Karpas-422 (cell line): ENCODE measurements at regions not wholly inside any gene's neighbourhood (a gene's known extent, or its start where the extent isn't known, plus 50 kb on each side); places are given as distances from the start of the nearest gene placed in this dataset.
"Not testable (repeated sequence)": the region's sequence is repeated elsewhere in the genome, so short reads cannot be mapped to it uniquely, and the experiment has no call there.

Experiments
- DNase-seq: peaks from one replicate; pipeline ENCODE4 v3.0.0-alpha.2; 2015
- H2AFZ ChIP-seq: fragments of 200-600 bp; sonication (generic); 2 replicates; pipeline ENCODE4 v1.6.1; 2014; ENCODE audit warnings: antibody characterized with exemption, low read length, mixed read lengths
- H3K27ac ChIP-seq: fragments of 200-600 bp; sonication (generic); 2 replicates; pipeline ENCODE4 v1.5.1; 2014; ENCODE audit warnings: mild to moderate bottlenecking, low read length, moderate library complexity
- H3K27me3 ChIP-seq: fragments of 200-600 bp; sonication (generic); 2 replicates; pipeline ENCODE4 v1.6.1; 2014; ENCODE audit warnings: low read length, mixed read lengths
- H3K36me3 ChIP-seq: fragments of 200-600 bp; sonication (generic); 2 replicates; pipeline ENCODE4 v1.6.1; 2014; ENCODE audit warnings: low read length, mixed read lengths; ENCODE audit not compliant: insufficient read depth
- H3K4me1 ChIP-seq: fragments of 200-600 bp; sonication (generic); 2 replicates; pipeline ENCODE4 v1.6.1; 2014; ENCODE audit warnings: mild to moderate bottlenecking, low read length, mixed read lengths
- H3K4me2 ChIP-seq: fragments of 200-600 bp; sonication (generic); 2 replicates; pipeline ENCODE4 v1.6.1; 2014; ENCODE audit warnings: low read length, low read depth, mild to moderate bottlenecking; ENCODE audit not compliant: poor library complexity, severe bottlenecking
- H3K4me3 ChIP-seq: fragments of 200-600 bp; sonication (generic); 2 replicates; pipeline ENCODE4 v1.5.1; 2014; ENCODE audit warnings: mild to moderate bottlenecking, antibody characterized with exemption, low read length, mixed read lengths
- H3K79me2 ChIP-seq: fragments of 200-600 bp; sonication (generic); 2 replicates; pipeline ENCODE4 v1.6.1; 2014; ENCODE audit warnings: mild to moderate bottlenecking, low read length, mixed read lengths
- H3K9ac ChIP-seq: fragments of 200-600 bp; sonication (generic); 2 replicates; pipeline ENCODE4 v1.6.0; 2014; ENCODE audit warnings: low read length
- H3K9me2 ChIP-seq: fragments of 200-600 bp; sonication (generic), shearing (Covaris generic); replicated peaks from 2 replicates; pipeline ENCODE4 v1.6.0; 2014; ENCODE audit warnings: mild to moderate bottlenecking, low read length, moderate library complexity; ENCODE audit not compliant: insufficient read depth
- H3K9me3 ChIP-seq: fragments of 300-700, 200-600 bp; sonication (generic); 2 replicates; pipeline ENCODE4 v1.6.1; 2014; ENCODE audit warnings: low read length, mixed read lengths
- H4K20me1 ChIP-seq: fragments of 200-600 bp; sonication (generic); 2 replicates; pipeline ENCODE4 v1.6.1; 2014; ENCODE audit warnings: mild to moderate bottlenecking, antibody characterized with exemption, low read length, low read depth; ENCODE audit not compliant: insufficient read depth

DNA sequence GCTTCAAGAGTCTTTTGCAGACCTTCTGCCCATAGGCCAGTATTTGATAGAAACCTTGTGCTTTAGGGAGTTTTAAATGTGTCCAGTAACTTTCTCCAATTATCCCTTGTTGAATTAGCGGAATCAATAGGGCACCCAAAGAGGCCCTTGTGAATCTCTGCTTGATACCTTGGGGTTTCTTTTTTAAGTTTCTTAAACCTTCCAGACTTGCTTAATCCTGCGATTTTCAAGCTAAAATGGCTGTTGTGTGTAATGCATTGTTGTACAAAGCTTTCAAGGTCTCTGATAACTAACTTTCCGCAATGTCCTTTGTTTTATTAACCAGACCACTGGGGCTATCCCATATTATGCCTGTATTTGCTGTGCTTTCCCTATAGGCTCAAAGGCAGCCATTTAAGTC, 577.4 kb upstream of the RORB start:
- H3K9me2 ChIP-seq, result no peaks in the 10 kb centered on the region
- H3K4me2 ChIP-seq, result no peak overlapping the region
- no peaks in the 10 kb centered on the region for H3K4me1 ChIP-seq
- H3K79me2 ChIP-seq, result no peaks in the 10 kb centered on the region
- no peaks in the 10 kb centered on the region for H3K36me3 ChIP-seq
- H3K27me3 ChIP-seq, result no peaks in the 10 kb centered on the region
- no peak overlapping the region for H3K27ac ChIP-seq
- no peaks in the 10 kb centered on the region for H4K20me1 ChIP-seq
- H2AFZ ChIP-seq, result no peak overlapping the region
- no peak overlapping the region for H3K4me3 ChIP-seq
- peaks cover 3% of the 10 kb centered on the region; the same call in 1 of the 2 replicates for H3K9me3 ChIP-seq
- H3K9ac ChIP-seq, result no peak overlapping the region
- no peak for DNase-seq

DNA sequence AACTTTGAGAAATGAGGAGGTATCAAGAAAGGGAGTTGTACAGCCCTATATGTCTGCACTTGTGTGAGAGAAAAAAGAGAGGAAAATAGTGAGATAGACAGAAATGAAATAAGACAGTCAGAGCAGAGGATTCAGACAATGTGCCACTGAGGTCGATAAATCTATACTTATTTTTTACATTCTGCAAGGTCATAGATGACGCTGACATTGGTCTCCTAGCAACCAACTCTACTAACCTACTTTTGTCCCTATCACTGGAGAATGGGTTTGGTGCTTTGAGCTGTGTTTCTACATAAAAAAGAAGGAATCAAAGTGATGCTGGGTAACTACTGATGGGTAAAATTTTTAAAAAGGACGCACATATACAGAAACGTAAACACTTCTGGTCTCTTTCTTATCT, 573.3 kb upstream of the RORB start:
- Histone ChIP-seq H3K27ac (no peak overlapping the region), H3K4me2 (no peak overlapping the region), H3K4me3 (no peak overlapping the region), H3K27me3 (no peaks in the 10 kb centered on the region), H3K9me2 (no peaks in the 10 kb centered on the region), H3K9ac (no peak overlapping the region), H4K20me1 (no peaks in the 10 kb centered on the region), H2AFZ (no peak overlapping the region), H3K9me3 (peaks cover 2% of the 10 kb centered on the region; the same call in 1 of the 2 replicates), H3K79me2 (no peaks in the 10 kb centered on the region), H3K36me3 (no peaks in the 10 kb centered on the region), H3K4me1 (no peaks in the 10 kb centered on the region)
- no peak for DNase-seq

DNA sequence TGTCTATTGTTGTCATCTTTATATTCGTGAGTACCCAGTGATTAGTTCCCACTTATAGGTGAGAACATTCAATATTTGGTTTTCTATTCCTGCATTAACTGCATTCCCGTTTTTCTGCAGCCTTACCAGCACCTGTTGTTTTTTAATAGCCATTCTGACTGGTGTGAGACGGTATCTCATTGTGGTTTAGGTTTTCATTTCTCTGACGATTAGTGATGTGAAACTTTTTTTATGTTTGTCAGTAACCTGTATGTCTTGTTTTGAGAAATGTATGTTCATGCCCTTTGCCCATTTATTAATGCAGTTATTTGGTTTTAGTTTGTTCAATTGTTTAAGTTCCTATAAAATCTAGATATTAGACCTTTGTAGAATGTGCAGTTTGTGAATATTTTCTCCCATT, 546.0 kb upstream of the RORB start:
- Histone ChIP-seq H3K9me2 (no peaks in the 10 kb centered on the region), H3K79me2 (no peaks in the 10 kb centered on the region), H3K4me3 (no peak overlapping the region), H4K20me1 (no peaks in the 10 kb centered on the region), H3K4me2 (no peak overlapping the region), H3K36me3 (no peaks in the 10 kb centered on the region), H3K27ac (no peak overlapping the region), H3K9ac (no peak overlapping the region), H3K4me1 (no peaks in the 10 kb centered on the region), H2AFZ (no peak overlapping the region), H3K27me3 (no peaks in the 10 kb centered on the region), H3K9me3 (peaks cover 1% of the 10 kb centered on the region; the same call in 1 of the 2 replicates)
- no peak for DNase-seq

DNA sequence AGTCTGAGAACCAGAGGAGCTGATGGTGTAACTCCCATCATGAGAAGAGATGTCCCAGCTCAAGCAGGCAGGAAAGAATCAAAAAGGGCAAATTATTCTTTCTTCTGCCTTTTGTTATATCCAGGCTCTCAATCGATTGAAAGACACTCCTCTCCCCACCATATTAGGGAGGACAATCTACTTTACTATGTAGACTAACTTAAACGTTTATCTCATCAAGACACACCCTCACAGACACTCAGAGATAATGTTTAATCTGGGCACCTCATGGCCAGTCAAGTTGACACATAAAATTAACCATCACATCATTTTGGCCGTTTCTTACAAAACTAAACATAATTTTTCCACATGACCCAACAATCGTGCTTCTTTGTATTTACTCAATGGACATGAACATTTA, 534.3 kb upstream of the RORB start:
- H3K79me2 ChIP-seq, result no peaks in the 10 kb centered on the region
- H3K4me2 ChIP-seq, result no peak overlapping the region
- H3K9me3 ChIP-seq, result peaks cover 7% of the 10 kb centered on the region
- H3K9me2 ChIP-seq, result no peaks in the 10 kb centered on the region
- no peaks in the 10 kb centered on the region for H3K36me3 ChIP-seq
- no peaks in the 10 kb centered on the region for H3K27me3 ChIP-seq
- H2AFZ ChIP-seq, result no peak overlapping the region
- no peak overlapping the region for H3K9ac ChIP-seq
- no peaks in the 10 kb centered on the region for H3K4me1 ChIP-seq
- DNase-seq, result no peak
- no peaks in the 10 kb centered on the region for H4K20me1 ChIP-seq
- H3K27ac ChIP-seq, result no peak overlapping the region
- no peak overlapping the region for H3K4me3 ChIP-seq

DNA sequence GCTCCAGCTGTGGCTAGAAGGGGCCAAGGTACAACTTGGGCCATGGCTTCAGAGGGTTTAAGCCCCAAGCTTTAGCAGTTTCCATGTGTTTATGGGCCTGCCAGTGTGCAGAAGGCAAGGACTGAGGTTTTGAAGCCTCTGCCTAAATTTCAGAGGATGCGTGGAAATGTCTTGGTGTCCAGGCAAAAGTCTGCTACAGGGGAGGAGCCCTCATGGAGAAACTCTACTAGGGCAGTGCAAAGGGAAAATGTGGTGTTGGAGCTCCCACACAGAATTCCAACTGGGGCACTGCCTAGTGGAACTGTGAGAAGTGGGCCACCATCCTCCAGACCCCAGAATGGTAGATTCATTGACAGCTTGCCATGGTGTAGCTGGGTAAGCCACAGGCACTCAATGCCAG, 527.2 kb upstream of the RORB start:
- no peak for DNase-seq
- H4K20me1 ChIP-seq, result no peaks in the 10 kb centered on the region
- no peak overlapping the region for H2AFZ ChIP-seq
- no peaks in the 10 kb centered on the region for H3K36me3 ChIP-seq
- no peaks in the 10 kb centered on the region for H3K79me2 ChIP-seq
- H3K4me2 ChIP-seq, result no peak overlapping the region
- H3K27ac ChIP-seq, result no peak overlapping the region
- no peaks in the 10 kb centered on the region for H3K27me3 ChIP-seq
- H3K4me1 ChIP-seq, result no peaks in the 10 kb centered on the region
- no peaks in the 10 kb centered on the region for H3K9me2 ChIP-seq
- peaks cover 15% of the 10 kb centered on the region; the same call in 1 of the 2 replicates for H3K9me3 ChIP-seq
- H3K9ac ChIP-seq, result no peak overlapping the region
- no peak overlapping the region for H3K4me3 ChIP-seq

DNA sequence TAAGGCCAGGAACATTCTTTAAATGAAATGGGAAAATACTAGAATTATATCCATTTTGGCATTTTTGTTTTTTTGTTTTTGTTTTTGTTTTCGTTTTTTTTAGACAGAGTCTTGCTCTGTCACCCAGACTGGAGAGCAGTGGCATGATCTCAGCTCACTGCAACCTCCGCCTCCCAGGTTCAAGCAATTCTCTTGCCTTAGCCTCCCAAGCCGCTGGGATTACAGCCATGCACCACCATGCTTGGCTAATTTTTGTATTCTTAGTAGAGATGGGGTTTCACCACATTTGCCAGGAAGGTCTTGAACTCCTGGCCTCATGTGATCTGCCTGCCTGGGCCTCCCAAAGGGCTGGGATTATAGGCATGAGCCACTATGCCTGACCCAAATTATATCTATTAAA, 520.7 kb upstream of the RORB start:
- H3K4me1 ChIP-seq, H4K20me1 ChIP-seq, H3K79me2 ChIP-seq, H3K4me2 ChIP-seq, H3K27me3 ChIP-seq, H3K9me2 ChIP-seq, H3K27ac ChIP-seq, H3K9me3 ChIP-seq, DNase-seq, H3K9ac ChIP-seq, H2AFZ ChIP-seq, H3K4me3 ChIP-seq, H3K36me3 ChIP-seq: not testable (repeated sequence)

DNA sequence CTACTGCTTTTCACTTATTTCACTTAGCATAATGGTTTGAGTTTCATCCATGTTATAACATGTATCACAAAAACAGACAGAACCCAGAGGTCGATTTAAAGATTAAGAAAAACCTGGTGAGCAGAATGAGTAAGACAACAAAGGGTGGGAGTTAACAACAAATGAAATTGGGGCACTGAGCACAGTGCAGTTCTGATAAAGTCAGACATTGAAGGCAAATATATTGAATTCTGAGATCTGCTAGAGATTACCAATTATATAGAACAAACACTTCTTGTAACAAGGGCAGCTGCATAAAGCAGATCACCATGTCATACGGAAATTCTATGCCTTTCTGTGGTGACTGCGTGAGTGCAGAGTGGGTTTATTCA, 517.3 kb upstream of the RORB start:
- no peaks in the 10 kb centered on the region for H3K4me1 ChIP-seq
- no peak for DNase-seq
- no peak overlapping the region for H3K27ac ChIP-seq
- H4K20me1 ChIP-seq, result no peaks in the 10 kb centered on the region
- no peak overlapping the region for H3K4me2 ChIP-seq
- no peak overlapping the region for H3K4me3 ChIP-seq
- no peak overlapping the region for H3K9ac ChIP-seq
- H3K27me3 ChIP-seq, result no peaks in the 10 kb centered on the region
- H3K9me3 ChIP-seq, result no peaks in the 10 kb centered on the region; the same call in 1 of the 2 replicates
- H3K79me2 ChIP-seq, result no peaks in the 10 kb centered on the region
- H2AFZ ChIP-seq, result no peak overlapping the region
- H3K9me2 ChIP-seq, result no peaks in the 10 kb centered on the region
- H3K36me3 ChIP-seq, result no peaks in the 10 kb centered on the region

DNA sequence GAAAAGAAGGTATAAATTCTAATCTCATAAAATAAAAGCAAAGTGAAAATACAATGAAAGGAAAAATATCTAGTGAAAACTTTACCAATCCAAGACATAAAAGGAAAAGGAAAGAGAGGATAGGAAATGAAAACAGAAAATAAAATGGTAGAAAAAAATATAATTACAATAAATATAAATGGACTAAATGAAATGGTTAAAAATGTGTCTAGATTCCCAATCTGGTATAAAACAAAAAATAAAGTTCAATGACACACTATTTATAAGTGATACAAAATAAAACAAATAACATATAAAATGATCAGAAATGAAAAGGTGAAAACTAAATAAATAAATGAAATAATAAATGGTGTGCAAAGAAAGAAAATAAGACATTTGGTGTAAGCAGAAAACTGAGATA, 516.4 kb upstream of the RORB start:
- H3K4me2 ChIP-seq, result no peak overlapping the region
- no peaks in the 10 kb centered on the region for H3K4me1 ChIP-seq
- H3K36me3 ChIP-seq, result no peaks in the 10 kb centered on the region
- H3K79me2 ChIP-seq, result no peaks in the 10 kb centered on the region
- H3K27me3 ChIP-seq, result no peaks in the 10 kb centered on the region
- H2AFZ ChIP-seq, result no peak overlapping the region
- H3K9me2 ChIP-seq, result no peaks in the 10 kb centered on the region
- DNase-seq, result no peak
- H3K27ac ChIP-seq, result no peak overlapping the region
- H3K4me3 ChIP-seq, result no peak overlapping the region
- no peak overlapping the region for H3K9ac ChIP-seq
- H3K9me3 ChIP-seq, result peaks cover 1% of the 10 kb centered on the region; the same call in 1 of the 2 replicates
- H4K20me1 ChIP-seq, result no peaks in the 10 kb centered on the region

DNA sequence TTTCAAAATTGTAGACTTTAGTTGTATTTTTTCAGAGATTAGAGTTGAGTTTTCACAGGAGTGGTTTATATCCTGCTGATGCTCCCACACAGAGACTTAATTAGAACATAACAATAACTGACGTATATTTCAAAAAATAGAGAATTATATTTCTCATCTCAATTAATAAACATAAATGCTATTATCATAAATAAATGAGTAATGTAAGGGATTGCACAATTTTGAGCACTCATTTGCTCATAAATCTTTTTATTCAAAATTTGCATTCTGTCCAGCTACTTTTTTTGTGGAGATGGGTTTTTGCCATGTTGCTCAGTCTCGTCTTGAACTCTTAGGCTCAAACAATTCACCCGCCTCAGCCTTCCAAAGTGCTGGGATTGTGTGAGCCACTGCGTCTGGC, 515.7 kb upstream of the RORB start:
- H3K27me3 ChIP-seq, result no peaks in the 10 kb centered on the region
- no peak overlapping the region for H3K4me2 ChIP-seq
- no peaks in the 10 kb centered on the region for H3K9me2 ChIP-seq
- no peak overlapping the region for H3K4me3 ChIP-seq
- no peaks in the 10 kb centered on the region for H4K20me1 ChIP-seq
- no peak overlapping the region for H3K27ac ChIP-seq
- peaks cover 4% of the 10 kb centered on the region; the same call in 1 of the 2 replicates for H3K9me3 ChIP-seq
- H3K79me2 ChIP-seq, result no peaks in the 10 kb centered on the region
- H3K9ac ChIP-seq, result no peak overlapping the region
- DNase-seq, result no peak
- H3K4me1 ChIP-seq, result no peaks in the 10 kb centered on the region
- no peaks in the 10 kb centered on the region for H3K36me3 ChIP-seq
- no peak overlapping the region for H2AFZ ChIP-seq
